H1 (cell line): ENCODE measurements at regions not wholly inside any gene's neighbourhood (a gene's known extent, or its start where the extent isn't known, plus 50 kb on each side); places are given as distances from the start of the nearest gene placed in this dataset.

Experiments
- ATF2 ChIP-seq: IDR thresholded peaks from 2 replicates; pipeline ENCODE4 v1.6.1; 2012; ENCODE audit warnings: low read length, inconsistent platforms
- BCL11A ChIP-seq, 2 experiments: IDR thresholded peaks; one replicate each; pipeline ENCODE4 v1.6.1; 2011; ENCODE audit warnings: low read depth in 2 of 2, low read length in 2 of 2, mild to moderate bottlenecking in 2 of 2
- CTCF ChIP-seq, 3 experiments: IDR thresholded peaks; 1 replicate in 2 of 3; 2 replicates in 1 of 3; pipeline versions ENCODE4 v1.5.1 to v1.6.1; 2011; ENCODE audit warnings: low read length in 3 of 3, mild to moderate bottlenecking in 3 of 3, inconsistent platforms in 2 of 3, low read depth in 1 of 3, moderate library complexity in 1 of 3; ENCODE audit not compliant: insufficient read depth in 1 of 3; ENCODE audit errors: control extremely low read depth in 1 of 3
- GABPA ChIP-seq: IDR thresholded peaks from 2 replicates; pipeline ENCODE4 v1.6.1; 2011; ENCODE audit warnings: mild to moderate bottlenecking, low read length, moderate library complexity, borderline replicate concordance; ENCODE audit not compliant: insufficient read depth
- KDM1A ChIP-seq: fragments of 200-600, 300-600 bp; sonication (generic); IDR thresholded peaks from 2 replicates; pipeline ENCODE4 v1.7.1; 2016; ENCODE audit warnings: mild to moderate bottlenecking, low read length, borderline replicate concordance
- POU5F1 ChIP-seq: IDR thresholded peaks from 2 replicates; pipeline ENCODE4 v1.6.1; 2011; ENCODE audit warnings: low read depth, mild to moderate bottlenecking, low read length, moderate library complexity
- SRF ChIP-seq: IDR thresholded peaks from 2 replicates; pipeline ENCODE4 v1.6.1; 2011; ENCODE audit warnings: mild to moderate bottlenecking, low read depth, low read length, moderate library complexity
- TCF12 ChIP-seq: IDR thresholded peaks from 2 replicates; pipeline ENCODE4 v1.6.1; 2011; ENCODE audit warnings: low read depth, mild to moderate bottlenecking, low read length

- TF ChIP-seq CTCF (IDR thresholded peaks at IDR 0.05; ENCODE audit: control extremely low read depth in 1 of 3, insufficient read depth in 1 of 3, low read depth in 1 of 3, low read length in 3 of 3) (peak in 1 of 3 experiments; percentile 15; a peak in 1 of 4 replicates), KDM1A (no peak), SRF (no peak), BCL11A (IDR thresholded peaks at IDR 0.05; ENCODE audit: low read depth in 2 of 2, low read length in 2 of 2) (no peak), ATF2 (no peak), GABPA (no peak), POU5F1 (no peak), TCF12 (no peak)
Observed at GRCh38 chr6:167485186-167485978, 160.5 kb downstream of the TTLL2 start (continued).
